Type B pancreatic cell (in vitro differentiated cells): ENCODE measurements at regions not wholly inside any gene's neighbourhood (a gene's known extent, or its start where the extent isn't known, plus 50 kb on each side); places are given as distances from the start of the nearest gene placed in this dataset.

Experiments
- DNase-seq: peaks from one replicate; pipeline ENCODE4 v3.0.0; 2021; ENCODE audit warnings: mixed read lengths; ENCODE audit not compliant: unreplicated experiment; ENCODE audit errors: extremely low spot score
- H3K27ac Mint-ChIP-seq: 2 replicates; pipeline ENCODE4 v1.8.0; 2021; ENCODE audit warnings: mild to moderate bottlenecking, mixed read lengths
- H3K27me3 Mint-ChIP-seq: 2 replicates; pipeline ENCODE4 v1.8.0; 2021; ENCODE audit warnings: mixed read lengths
- H3K36me3 Mint-ChIP-seq: 2 replicates; pipeline ENCODE4 v1.8.0; 2021; ENCODE audit warnings: mixed read lengths
- H3K4me1 Mint-ChIP-seq: one replicate; pipeline ENCODE4 v1.8.0; 2021; ENCODE audit warnings: mixed read lengths; ENCODE audit not compliant: unreplicated experiment
- H3K4me3 Mint-ChIP-seq: 2 replicates; pipeline ENCODE4 v1.8.0; 2021; ENCODE audit warnings: mild to moderate bottlenecking, mixed read lengths
- H3K9me3 Mint-ChIP-seq: 2 replicates; pipeline ENCODE4 v1.8.0; 2021; ENCODE audit warnings: mixed read lengths
- CTCF ChIP-seq: fragments of 200-600 bp; sonication (generic); conservative IDR thresholded peaks from 2 replicates; pipeline ENCODE4 v1.5.0; 2021; ENCODE audit warnings: antibody characterized with exemption, mild to moderate bottlenecking

- Mint-ChIP-seq H3K4me3 (no peak overlapping the region), H3K36me3 (no peaks in the 10 kb centered on the region), H3K27me3 (no peaks in the 10 kb centered on the region), H3K27ac (no peak overlapping the region), H3K9me3 (no peaks in the 10 kb centered on the region), H3K4me1 (peaks cover 4% of the 10 kb centered on the region)
- no peak for DNase-seq
- no peak for TF ChIP-seq CTCF
Measured at GRCh38 chr6:47162793-47163192, 120.7 kb upstream of the ADGRF1 start.

GRCh38 chr6:47162231-47162630 lies 120.1 kb upstream of the ADGRF1 start:
- Mint-ChIP-seq H3K36me3 (no peaks in the 10 kb centered on the region), H3K27ac (no peak overlapping the region), H3K4me1 (no peaks in the 10 kb centered on the region), H3K4me3 (no peak overlapping the region), H3K27me3 (no peaks in the 10 kb centered on the region), H3K9me3 (no peaks in the 10 kb centered on the region)
- TF ChIP-seq CTCF: no peak
- no peak for DNase-seq

- Mint-ChIP-seq H3K4me3 (no peak overlapping the region), H3K9me3 (no peaks in the 10 kb centered on the region), H3K36me3 (no peaks in the 10 kb centered on the region), H3K4me1 (no peaks in the 10 kb centered on the region), H3K27me3 (no peaks in the 10 kb centered on the region), H3K27ac (no peak overlapping the region)
- no peak for TF ChIP-seq CTCF
- DNase-seq: no peak
Measured at GRCh38 chr6:47161176-47161687, 119.1 kb upstream of the ADGRF1 start.

- Mint-ChIP-seq H3K4me3 (no peak overlapping the region), H3K9me3 (no peaks in the 10 kb centered on the region), H3K27ac (no peak overlapping the region), H3K36me3 (no peaks in the 10 kb centered on the region), H3K27me3 (no peaks in the 10 kb centered on the region), H3K4me1 (no peaks in the 10 kb centered on the region)
- no peak for DNase-seq
- TF ChIP-seq CTCF: no peak
Measured at GRCh38 chr6:47160702-47161101, 118.6 kb upstream of the ADGRF1 start.

GRCh38 chr6:47159763-47160162 lies 117.6 kb upstream of the ADGRF1 start:
- Mint-ChIP-seq H3K27me3 (no peaks in the 10 kb centered on the region), H3K9me3 (no peaks in the 10 kb centered on the region), H3K4me1 (no peaks in the 10 kb centered on the region), H3K4me3 (no peak overlapping the region), H3K27ac (no peak overlapping the region), H3K36me3 (no peaks in the 10 kb centered on the region)
- DNase-seq: no peak
- no peak for TF ChIP-seq CTCF

GRCh38 chr6:47157653-47158219 lies 115.6 kb upstream of the ADGRF1 start:
- peaks cover 6% of the 10 kb centered on the region for H3K4me1 Mint-ChIP-seq
- H3K9me3 Mint-ChIP-seq: no peaks in the 10 kb centered on the region
- TF ChIP-seq CTCF: no peak
- H3K36me3 Mint-ChIP-seq: no peaks in the 10 kb centered on the region
- H3K27ac Mint-ChIP-seq: no peak overlapping the region
- H3K4me3 Mint-ChIP-seq: no peak overlapping the region
- no peaks in the 10 kb centered on the region for H3K27me3 Mint-ChIP-seq
- no peak for DNase-seq
